Loucy (cell line): ENCODE measurements at regions not wholly inside any gene's neighbourhood (a gene's known extent, or its start where the extent isn't known, plus 50 kb on each side); places are given as distances from the start of the nearest gene placed in this dataset.

Source experiments
- EZH2phosphoT487 ChIP-seq: fragments of 200-600 bp; IDR thresholded peaks from 2 replicates; pipeline ENCODE4 v1.6.1; 2018; ENCODE audit warnings: antibody characterized with exemption, mild to moderate bottlenecking, moderate library complexity, borderline replicate concordance
- TF ChIP-seq, protein P1 (sequence below): fragments of 200-600 bp; sonication (generic); conservative IDR thresholded peaks from 2 replicates; pipeline ENCODE4 v1.5.1; 2014; ENCODE audit warnings: mild to moderate bottlenecking, antibody characterized with exemption, low read length

- TF ChIP-seq, protein P1, sequence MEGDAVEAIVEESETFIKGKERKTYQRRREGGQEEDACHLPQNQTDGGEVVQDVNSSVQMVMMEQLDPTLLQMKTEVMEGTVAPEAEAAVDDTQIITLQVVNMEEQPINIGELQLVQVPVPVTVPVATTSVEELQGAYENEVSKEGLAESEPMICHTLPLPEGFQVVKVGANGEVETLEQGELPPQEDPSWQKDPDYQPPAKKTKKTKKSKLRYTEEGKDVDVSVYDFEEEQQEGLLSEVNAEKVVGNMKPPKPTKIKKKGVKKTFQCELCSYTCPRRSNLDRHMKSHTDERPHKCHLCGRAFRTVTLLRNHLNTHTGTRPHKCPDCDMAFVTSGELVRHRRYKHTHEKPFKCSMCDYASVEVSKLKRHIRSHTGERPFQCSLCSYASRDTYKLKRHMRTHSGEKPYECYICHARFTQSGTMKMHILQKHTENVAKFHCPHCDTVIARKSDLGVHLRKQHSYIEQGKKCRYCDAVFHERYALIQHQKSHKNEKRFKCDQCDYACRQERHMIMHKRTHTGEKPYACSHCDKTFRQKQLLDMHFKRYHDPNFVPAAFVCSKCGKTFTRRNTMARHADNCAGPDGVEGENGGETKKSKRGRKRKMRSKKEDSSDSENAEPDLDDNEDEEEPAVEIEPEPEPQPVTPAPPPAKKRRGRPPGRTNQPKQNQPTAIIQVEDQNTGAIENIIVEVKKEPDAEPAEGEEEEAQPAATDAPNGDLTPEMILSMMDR, result no peak
- no peak for TF ChIP-seq EZH2phosphoT487
Observed at GRCh38 chr18:56510108-56510507, 128.3 kb downstream of the TXNL1 start.
